ENCODE measurements at regions not wholly inside any gene's neighbourhood (a gene's known extent, or its start where the extent isn't known, plus 50 kb on each side); places are given as distances from the start of the nearest gene placed in this dataset.

GRCh38 chr6:121670511-121670910 lies 235.1 kb downstream of the GJA1 start:
- Histone ChIP-seq H3K27me3 (ENCODE audit: insufficient read depth, low read length) (no peaks in the 10 kb centered on the region), H3K4me3 (ENCODE audit: low read depth, low read length, poor library complexity, severe bottlenecking) (no peak overlapping the region), H3K9me2 (ENCODE audit: low read depth, low read length) (no peaks in the 10 kb centered on the region), H3K27ac (ENCODE audit: low read depth, low read length, poor library complexity, severe bottlenecking) (no peak overlapping the region), H3F3A (ENCODE audit: insufficient read depth, low read length) (no peaks in the 10 kb centered on the region), H3K9me3 (ENCODE audit: low read length) (no peaks in the 10 kb centered on the region), H4K20me1 (ENCODE audit: insufficient read depth, low read length) (no peaks in the 10 kb centered on the region), H3K4me2 (ENCODE audit: low read length) (no peak overlapping the region), H2AFZ (ENCODE audit: low read length) (no peak overlapping the region), H3K36me3 (ENCODE audit: insufficient read depth, low read length) (no peaks in the 10 kb centered on the region), H3K9ac (ENCODE audit: low read length) (no peak overlapping the region), H3K4me1 (ENCODE audit: insufficient read depth, low read length, severe bottlenecking) (no peaks in the 10 kb centered on the region), H3K79me2 (ENCODE audit: insufficient read depth, low read length) (no peaks in the 10 kb centered on the region)
- no peak for TF ChIP-seq EZH2 (IDR thresholded peaks at IDR 0.05; ENCODE audit: borderline replicate concordance, low read length)
- TF ChIP-seq, protein P1, sequence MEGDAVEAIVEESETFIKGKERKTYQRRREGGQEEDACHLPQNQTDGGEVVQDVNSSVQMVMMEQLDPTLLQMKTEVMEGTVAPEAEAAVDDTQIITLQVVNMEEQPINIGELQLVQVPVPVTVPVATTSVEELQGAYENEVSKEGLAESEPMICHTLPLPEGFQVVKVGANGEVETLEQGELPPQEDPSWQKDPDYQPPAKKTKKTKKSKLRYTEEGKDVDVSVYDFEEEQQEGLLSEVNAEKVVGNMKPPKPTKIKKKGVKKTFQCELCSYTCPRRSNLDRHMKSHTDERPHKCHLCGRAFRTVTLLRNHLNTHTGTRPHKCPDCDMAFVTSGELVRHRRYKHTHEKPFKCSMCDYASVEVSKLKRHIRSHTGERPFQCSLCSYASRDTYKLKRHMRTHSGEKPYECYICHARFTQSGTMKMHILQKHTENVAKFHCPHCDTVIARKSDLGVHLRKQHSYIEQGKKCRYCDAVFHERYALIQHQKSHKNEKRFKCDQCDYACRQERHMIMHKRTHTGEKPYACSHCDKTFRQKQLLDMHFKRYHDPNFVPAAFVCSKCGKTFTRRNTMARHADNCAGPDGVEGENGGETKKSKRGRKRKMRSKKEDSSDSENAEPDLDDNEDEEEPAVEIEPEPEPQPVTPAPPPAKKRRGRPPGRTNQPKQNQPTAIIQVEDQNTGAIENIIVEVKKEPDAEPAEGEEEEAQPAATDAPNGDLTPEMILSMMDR (IDR thresholded peaks at IDR 0.05; ENCODE audit: low read length): no peak

GRCh38 chr6:121677571-121677970 lies 242.1 kb downstream of the GJA1 start:
- Histone ChIP-seq H3K27ac (ENCODE audit: low read depth, low read length, poor library complexity, severe bottlenecking) (no peak overlapping the region), H2AFZ (ENCODE audit: low read length) (no peak overlapping the region), H3K79me2 (ENCODE audit: insufficient read depth, low read length) (no peaks in the 10 kb centered on the region), H3K9ac (ENCODE audit: low read length) (no peak overlapping the region), H3F3A (ENCODE audit: insufficient read depth, low read length) (no peaks in the 10 kb centered on the region), H3K36me3 (ENCODE audit: insufficient read depth, low read length) (no peaks in the 10 kb centered on the region), H3K4me3 (ENCODE audit: low read depth, low read length, poor library complexity, severe bottlenecking) (no peak overlapping the region), H3K4me1 (ENCODE audit: insufficient read depth, low read length, severe bottlenecking) (no peaks in the 10 kb centered on the region), H3K9me3 (ENCODE audit: low read length) (no peaks in the 10 kb centered on the region), H3K27me3 (ENCODE audit: insufficient read depth, low read length) (no peaks in the 10 kb centered on the region), H4K20me1 (ENCODE audit: insufficient read depth, low read length) (no peaks in the 10 kb centered on the region), H3K4me2 (ENCODE audit: low read length) (no peak overlapping the region), H3K9me2 (ENCODE audit: low read depth, low read length) (no peaks in the 10 kb centered on the region)
- TF ChIP-seq, protein P1 (IDR thresholded peaks at IDR 0.05; ENCODE audit: low read length): no peak
- no peak for TF ChIP-seq EZH2 (IDR thresholded peaks at IDR 0.05; ENCODE audit: borderline replicate concordance, low read length)

- Histone ChIP-seq H3K27ac (ENCODE audit: low read depth, low read length, poor library complexity, severe bottlenecking) (no peak overlapping the region), H4K20me1 (ENCODE audit: insufficient read depth, low read length) (no peaks in the 10 kb centered on the region), H3K4me3 (ENCODE audit: low read depth, low read length, poor library complexity, severe bottlenecking) (no peak overlapping the region), H3K4me1 (ENCODE audit: insufficient read depth, low read length, severe bottlenecking) (no peaks in the 10 kb centered on the region), H3K9ac (ENCODE audit: low read length) (no peak overlapping the region), H3F3A (ENCODE audit: insufficient read depth, low read length) (no peaks in the 10 kb centered on the region), H3K79me2 (ENCODE audit: insufficient read depth, low read length) (no peaks in the 10 kb centered on the region), H3K4me2 (ENCODE audit: low read length) (no peak overlapping the region), H3K36me3 (ENCODE audit: insufficient read depth, low read length) (no peaks in the 10 kb centered on the region), H2AFZ (ENCODE audit: low read length) (no peak overlapping the region), H3K27me3 (ENCODE audit: insufficient read depth, low read length) (no peaks in the 10 kb centered on the region), H3K9me2 (ENCODE audit: low read depth, low read length) (no peaks in the 10 kb centered on the region), H3K9me3 (ENCODE audit: low read length) (no peaks in the 10 kb centered on the region)
- TF ChIP-seq EZH2 (IDR thresholded peaks at IDR 0.05; ENCODE audit: borderline replicate concordance, low read length): no peak
- TF ChIP-seq, protein P1 (IDR thresholded peaks at IDR 0.05; ENCODE audit: low read length): no peak
Observed at GRCh38 chr6:121678245-121678644, 242.8 kb downstream of the GJA1 start.

Measured in OCI-LY1 (cell line).